NCI-H345 (cell line): ENCODE measurements at regions not wholly inside any gene's neighbourhood (a gene's known extent, or its start where the extent isn't known, plus 50 kb on each side); places are given as distances from the start of the nearest gene placed in this dataset.
"Not testable (repeated sequence)": the region's sequence is repeated elsewhere in the genome, so short reads cannot be mapped to it uniquely, and the experiment has no call there.

Source experiments
- DNase-seq: peaks from one replicate; lab custom pipeline; 2025; lab: John Stamatoyannopoulos, UW

GRCh38 chr11:38156495-38157146 lies 1558.6 kb upstream of the RAG2 start:
- no peak for DNase-seq

- DNase-seq: no peak
Measured at GRCh38 chr11:38155856-38156255, 1557.8 kb upstream of the RAG2 start.

- DNase-seq: no peak
Measured at GRCh38 chr11:38153985-38154384, 1555.9 kb upstream of the RAG2 start.

- no peak for DNase-seq
Measured at GRCh38 chr11:38143852-38144251, 1545.8 kb upstream of the RAG2 start.

- no peak for DNase-seq
Measured at GRCh38 chr11:38138972-38139371, 1540.9 kb upstream of the RAG2 start.

- no peak for DNase-seq
Measured at GRCh38 chr11:38136887-38137286, 1538.9 kb upstream of the RAG2 start.

GRCh38 chr11:38131535-38131934 lies 1533.5 kb upstream of the RAG2 start:
- no peak for DNase-seq

GRCh38 chr11:38130976-38131375 lies 1532.9 kb upstream of the RAG2 start:
- DNase-seq: no peak

GRCh38 chr11:38130514-38130913 lies 1532.5 kb upstream of the RAG2 start:
- DNase-seq: no peak

- DNase-seq: no peak
Measured at GRCh38 chr11:38123673-38124072, 1525.6 kb upstream of the RAG2 start.

- not testable (repeated sequence) for DNase-seq
Measured at GRCh38 chr11:38116616-38117015, 1518.6 kb upstream of the RAG2 start.

- not testable (repeated sequence) for DNase-seq
Measured at GRCh38 chr11:38115381-38115780, 1517.3 kb upstream of the RAG2 start.

- no peak for DNase-seq
Measured at GRCh38 chr11:38100836-38101462, 1502.9 kb upstream of the RAG2 start.

- no peak for DNase-seq
Measured at GRCh38 chr11:38095268-38095667, 1497.2 kb upstream of the RAG2 start.

- DNase-seq: no peak
Measured at GRCh38 chr11:38089726-38090125, 1491.7 kb upstream of the RAG2 start.

GRCh38 chr11:38060920-38061319 lies 1462.9 kb upstream of the RAG2 start:
- no peak for DNase-seq

- no peak for DNase-seq
Measured at GRCh38 chr11:38060136-38060535, 1462.1 kb upstream of the RAG2 start.

GRCh38 chr11:38046571-38047135 lies 1448.6 kb upstream of the RAG2 start:
- no peak for DNase-seq

- no peak for DNase-seq
Measured at GRCh38 chr11:38043060-38043459, 1445.0 kb upstream of the RAG2 start.

- DNase-seq: no peak
Measured at GRCh38 chr11:38038777-38039176, 1440.7 kb upstream of the RAG2 start.

GRCh38 chr11:38019072-38019775 lies 1421.2 kb upstream of the RAG2 start:
- no peak for DNase-seq

GRCh38 chr11:38014405-38014804 lies 1416.4 kb upstream of the RAG2 start:
- no peak for DNase-seq

- no peak for DNase-seq
Measured at GRCh38 chr11:38013157-38013556, 1415.1 kb upstream of the RAG2 start.
